ENCODE measurements at regions not wholly inside any gene's neighbourhood (a gene's known extent, or its start where the extent isn't known, plus 50 kb on each side); places are given as distances from the start of the nearest gene placed in this dataset.

DNA sequence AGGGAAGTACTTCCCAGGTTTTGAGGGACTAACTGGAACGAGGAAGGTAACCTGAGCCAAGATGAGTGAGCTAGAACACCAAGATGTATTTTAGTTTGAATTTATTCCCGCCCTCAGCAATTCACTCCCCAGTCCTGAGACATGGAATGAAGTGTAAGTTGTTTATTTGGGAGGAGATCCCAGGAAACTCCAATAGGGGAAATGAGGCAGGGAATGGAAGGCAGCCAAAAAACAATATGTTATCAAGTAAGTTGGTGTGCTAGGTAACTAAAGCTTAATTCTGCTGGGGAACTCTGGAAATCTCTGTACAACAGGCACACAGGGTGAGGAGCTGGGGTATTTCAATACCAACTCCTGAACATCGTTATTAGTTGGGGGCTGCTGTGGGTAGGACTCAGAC, 189.7 kb upstream of the HDAC9 start:
- Histone ChIP-seq H3K4me3 (replicated peaks in 1 of 3; ENCODE audit: insufficient read depth in 1 of 3, low read depth in 1 of 3, low read length in 3 of 3) (no peak overlapping the region), H3K79me2 (ENCODE audit: control insufficient read depth, insufficient read depth, low read length) (no peaks in the 10 kb centered on the region), H3K9me3 (replicated peaks; ENCODE audit: control insufficient read depth, insufficient read depth, low read length) (no peaks in the 10 kb centered on the region), H2AFZ (ENCODE audit: low read depth, low read length) (no peak overlapping the region), H3K27me3 (ENCODE audit: control insufficient read depth in 2 of 2, insufficient read depth in 2 of 2, low read length in 2 of 2) (no peaks in the 10 kb centered on the region), H3K27ac (ENCODE audit: insufficient read depth, low read depth, low read length) (no peak overlapping the region), H4K20me1 (replicated peaks; ENCODE audit: control insufficient read depth, extremely low read depth, insufficient read depth, low read length) (no peaks in the 10 kb centered on the region), H3K4me2 (ENCODE audit: insufficient read depth, low read length) (no peak overlapping the region), H3K9me1 (replicated peaks; ENCODE audit: control insufficient read depth, extremely low read depth, insufficient read depth, low read length) (no peaks in the 10 kb centered on the region), H3K4me1 (ENCODE audit: control insufficient read depth, extremely low read depth, insufficient read depth, low read length) (no peaks in the 10 kb centered on the region), H3K36me3 (ENCODE audit: control insufficient read depth in 2 of 2, extremely low read depth in 1 of 2, insufficient read depth in 2 of 2, low read length in 2 of 2) (no peaks in the 10 kb centered on the region), H3K9ac (replicated peaks; ENCODE audit: extremely low read depth, insufficient read depth, low read length) (no peak overlapping the region)
- TF ChIP-seq GATA2 (IDR thresholded peaks at IDR 0.05; ENCODE audit: insufficient read depth, insufficient read length, low read depth, low read length) (no peak), EZH2 (IDR thresholded peaks at IDR 0.05; ENCODE audit: borderline replicate concordance, low read depth, low read length, severe bottlenecking) (no peak), POLR2AphosphoS5 (IDR thresholded peaks at IDR 0.05; ENCODE audit: insufficient read depth, low read depth, low read length) (no peak), POLR2A (IDR thresholded peaks at IDR 0.05; ENCODE audit: low read depth, low read length) (no peak), FOS (IDR thresholded peaks at IDR 0.05; ENCODE audit: borderline replicate concordance, insufficient read depth, low read length) (no peak), JUN (IDR thresholded peaks at IDR 0.05; ENCODE audit: borderline replicate concordance, insufficient read depth, insufficient read length, low read depth) (no peak), MYC (IDR thresholded peaks at IDR 0.05; ENCODE audit: low read depth, low read length) (no peak)
- TF ChIP-seq, protein P1, sequence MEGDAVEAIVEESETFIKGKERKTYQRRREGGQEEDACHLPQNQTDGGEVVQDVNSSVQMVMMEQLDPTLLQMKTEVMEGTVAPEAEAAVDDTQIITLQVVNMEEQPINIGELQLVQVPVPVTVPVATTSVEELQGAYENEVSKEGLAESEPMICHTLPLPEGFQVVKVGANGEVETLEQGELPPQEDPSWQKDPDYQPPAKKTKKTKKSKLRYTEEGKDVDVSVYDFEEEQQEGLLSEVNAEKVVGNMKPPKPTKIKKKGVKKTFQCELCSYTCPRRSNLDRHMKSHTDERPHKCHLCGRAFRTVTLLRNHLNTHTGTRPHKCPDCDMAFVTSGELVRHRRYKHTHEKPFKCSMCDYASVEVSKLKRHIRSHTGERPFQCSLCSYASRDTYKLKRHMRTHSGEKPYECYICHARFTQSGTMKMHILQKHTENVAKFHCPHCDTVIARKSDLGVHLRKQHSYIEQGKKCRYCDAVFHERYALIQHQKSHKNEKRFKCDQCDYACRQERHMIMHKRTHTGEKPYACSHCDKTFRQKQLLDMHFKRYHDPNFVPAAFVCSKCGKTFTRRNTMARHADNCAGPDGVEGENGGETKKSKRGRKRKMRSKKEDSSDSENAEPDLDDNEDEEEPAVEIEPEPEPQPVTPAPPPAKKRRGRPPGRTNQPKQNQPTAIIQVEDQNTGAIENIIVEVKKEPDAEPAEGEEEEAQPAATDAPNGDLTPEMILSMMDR (IDR thresholded peaks at IDR 0.05; ENCODE audit: extremely low read depth in 1 of 2, insufficient read depth in 1 of 2, low read depth in 1 of 2, low read length in 2 of 2): no peak
- TF ChIP-seq, protein P2, sequence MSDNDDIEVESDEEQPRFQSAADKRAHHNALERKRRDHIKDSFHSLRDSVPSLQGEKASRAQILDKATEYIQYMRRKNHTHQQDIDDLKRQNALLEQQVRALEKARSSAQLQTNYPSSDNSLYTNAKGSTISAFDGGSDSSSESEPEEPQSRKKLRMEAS (IDR thresholded peaks at IDR 0.05; ENCODE audit: insufficient read depth, insufficient read length): no peak
- FAIRE-seq (no peak), DNase-seq (ENCODE audit: low read depth, low spot score) (no peak)
- dilution Hi-C loops (cut with MboI; ENCODE audit: extremely low pct_ligation_motif_present, low sequenced_read_pairs): no loop called here
- ChIA-PET CTCF (no interaction called here), POLR2A (no interaction called here)
- intact Hi-C loops (cut with micrococcal nuclease): no loop called here
- no TSS peak for BruUV-seq (replicated peaks)

Measured in endothelial cell of umbilical vein (primary cell).